Right ventricle myocardium superior (tissue), 1 donor: ENCODE measurements at regions not wholly inside any gene's neighbourhood (a gene's known extent, or its start where the extent isn't known, plus 50 kb on each side); places are given as distances from the start of the nearest gene placed in this dataset.
A peak's percentile ranks its signal among the peaks of the same experiment; 100 is the strongest.

Experiments
- ATAC-seq: fragments of 200-7000 bp; cut with Tn5 transposase; one replicate; pipeline ENCODE4 v1.9.1; 2020; ENCODE audit warnings: mild to moderate bottlenecking; ENCODE audit not compliant: poor library complexity
- DNase-seq: peaks from one replicate; pipeline ENCODE4 v3.0.0-alpha.2; 2020
- intact Hi-C: fragments of 100-400 bp; cut with DNase I; formaldehyde crosslinking; loops from one replicate; pipeline ENCODE4 v1.11.2; 2022
- donor health status: DM: no; HTN: yes; CAD: no; lungs with severe emphysema.

GRCh38 chr9:14031810-14032209 is 282.1 kb downstream of the NFIB start:
- intact Hi-C loops = loop anchor here (10.0 kb wide), 1 partner anchor 283 kb away; the partner anchor contains the start of gene NFIB
- DNase-seq (no peak), ATAC-seq (no peak)

- intact Hi-C loops = loop anchor here (10.0 kb wide), 1 partner anchor 284 kb away; the partner anchor contains the start of gene NFIB
- ATAC-seq (peak; percentile 83), DNase-seq (no peak)
Measured at GRCh38 chr9:14031060-14031414, 282.9 kb downstream of the NFIB start.

- ATAC-seq (peak; percentile 68), DNase-seq (no peak)
- intact Hi-C loops = loop anchor here (10.0 kb wide), 1 partner anchor 284 kb away; the partner anchor contains the start of gene NFIB
Measured at GRCh38 chr9:14030375-14031059, 283.4 kb downstream of the NFIB start.

- no peak for DNase-seq
- intact Hi-C loops = loop anchor here (10.0 kb wide), 1 partner anchor 285 kb away; the partner anchor contains the start of gene NFIB
- ATAC-seq = peak; percentile 9
Measured at GRCh38 chr9:14029806-14030374, 284.1 kb downstream of the NFIB start.

DNA sequence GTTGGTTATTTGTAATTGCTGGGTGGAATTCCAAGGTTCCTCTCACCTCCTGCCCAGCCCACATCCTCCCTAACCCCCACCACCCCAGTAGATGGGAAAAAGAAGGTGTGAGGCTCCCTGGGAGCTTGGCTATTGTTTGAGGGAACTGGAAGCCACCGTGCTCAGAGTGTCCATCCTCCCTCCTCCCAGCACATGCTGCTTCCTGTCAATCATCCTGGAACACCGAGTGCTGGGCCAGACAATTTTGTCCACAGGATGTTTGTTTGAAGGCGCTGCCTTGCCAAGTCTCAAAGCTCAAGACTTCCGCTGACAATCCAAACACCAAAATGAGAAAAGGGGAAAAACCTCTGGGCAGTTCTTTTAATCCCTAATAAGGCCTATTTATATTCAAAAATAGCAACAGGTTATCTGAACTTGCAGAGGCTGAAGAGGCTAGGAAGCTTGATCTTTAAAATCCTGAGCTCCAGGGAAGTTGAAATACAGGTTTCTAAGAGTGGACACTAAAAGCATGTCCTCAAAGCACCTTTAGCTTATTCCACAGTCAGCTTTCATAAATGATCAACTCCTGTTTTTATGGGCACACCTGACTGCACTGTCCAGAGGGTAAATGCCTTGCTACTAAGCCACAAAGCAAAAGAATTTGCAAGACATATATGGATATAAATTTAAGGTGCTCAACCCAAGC is 286.7 kb downstream of the NFIB start:
- peak; percentile 62 for DNase-seq
- intact Hi-C loops = no loop called here
- peak; percentile 80 for ATAC-seq

- DNase-seq (no peak), ATAC-seq (no peak)
- intact Hi-C loops = no loop called here
Measured at GRCh38 chr9:14025741-14026140, 288.2 kb downstream of the NFIB start.

GRCh38 chr9:14023285-14023684 is 290.7 kb downstream of the NFIB start:
- ATAC-seq (no peak), DNase-seq (no peak)
- intact Hi-C loops = no loop called here

DNA sequence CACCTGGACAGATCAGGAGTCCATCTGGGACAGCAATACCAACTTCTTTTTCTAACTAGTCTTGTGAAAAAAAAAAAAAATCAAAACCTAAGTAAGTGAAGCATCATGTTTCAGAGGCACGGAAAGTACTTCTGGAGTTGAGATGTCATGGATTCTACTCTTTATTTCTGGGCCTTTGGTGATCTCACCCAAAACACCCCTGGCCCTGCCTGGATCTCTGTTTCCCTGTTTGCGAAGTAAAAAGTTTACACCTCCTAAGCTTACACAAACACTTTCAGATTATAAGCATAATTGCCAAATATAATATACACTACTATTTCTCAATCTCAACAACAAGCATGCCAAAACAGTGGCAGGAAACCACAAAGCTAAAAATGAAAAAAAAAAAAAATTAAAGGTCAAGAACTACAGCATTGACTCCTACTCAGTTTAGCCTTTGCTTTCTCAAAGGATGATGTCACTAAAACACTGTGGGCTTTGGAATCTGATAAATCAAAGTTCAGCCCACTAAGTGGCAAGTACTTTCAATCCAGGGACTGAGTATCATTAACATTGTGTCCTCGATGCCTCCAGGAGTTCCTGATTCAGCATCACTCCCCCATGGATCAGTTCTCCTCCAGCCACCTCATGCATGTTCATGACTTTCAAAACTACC is 291.9 kb downstream of the NFIB start:
- DNase-seq (no peak), ATAC-seq (no peak)
- intact Hi-C loops = no loop called here

DNA sequence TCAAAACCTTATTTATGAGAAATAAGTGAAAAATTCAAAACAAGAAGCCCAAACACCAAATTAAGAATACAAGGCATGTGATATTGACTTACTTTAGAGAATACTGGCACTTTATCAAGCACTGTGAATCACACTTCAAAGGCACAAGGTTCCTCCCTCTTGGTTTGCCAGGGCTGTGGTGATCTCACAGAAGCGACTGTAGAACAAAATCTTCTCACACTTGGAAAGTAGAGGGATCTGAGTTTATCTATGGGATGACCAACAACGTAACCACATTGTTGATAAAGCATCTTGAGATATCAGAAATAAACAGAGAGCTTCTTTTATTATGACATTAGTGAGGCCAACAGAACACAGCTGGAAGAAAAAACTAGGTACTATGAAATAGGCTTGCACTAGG is 295.9 kb downstream of the NFIB start:
- no peak for DNase-seq
- ATAC-seq = no peak
- intact Hi-C loops = loop anchor here (10.0 kb wide), 1 partner anchor 103 kb away; no protein-coding TSS in a partner anchor

DNA sequence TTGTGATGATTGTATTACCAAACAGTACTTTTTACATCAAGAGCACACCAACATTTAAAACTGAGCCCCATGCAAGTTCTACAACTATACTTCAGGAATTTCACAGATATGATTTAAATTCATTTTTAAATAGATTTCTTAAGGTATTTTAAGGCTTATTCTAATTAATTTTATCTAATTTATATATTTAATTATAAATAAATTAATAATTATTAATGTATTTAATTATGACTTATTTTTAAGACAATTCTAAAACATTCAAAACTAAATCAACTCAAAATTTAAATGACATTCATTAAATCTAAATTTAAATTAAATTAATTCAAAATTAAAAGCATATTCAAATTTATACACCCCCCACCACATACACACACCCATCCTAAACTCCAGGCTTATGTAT is 299.2 kb downstream of the NFIB start:
- intact Hi-C loops = loop anchor here (10.0 kb wide), 1 partner anchor 100 kb away; no protein-coding TSS in a partner anchor
- ATAC-seq (no peak), DNase-seq (no peak)

GRCh38 chr9:14014218-14014617 is 299.7 kb downstream of the NFIB start:
- intact Hi-C loops = loop anchor here (10.0 kb wide), 1 partner anchor 99 kb away; no protein-coding TSS in a partner anchor
- ATAC-seq (peak; percentile 84), DNase-seq (no peak)

- peak; percentile 76 for ATAC-seq
- intact Hi-C loops = loop anchor here (10.0 kb wide), 1 partner anchor 97 kb away; no protein-coding TSS in a partner anchor
- DNase-seq = no peak
Measured at GRCh38 chr9:14011799-14012560, 302.0 kb downstream of the NFIB start.

GRCh38 chr9:14007190-14007769 is 306.7 kb downstream of the NFIB start:
- intact Hi-C loops = no loop called here
- no peak for ATAC-seq
- no peak for DNase-seq

DNA sequence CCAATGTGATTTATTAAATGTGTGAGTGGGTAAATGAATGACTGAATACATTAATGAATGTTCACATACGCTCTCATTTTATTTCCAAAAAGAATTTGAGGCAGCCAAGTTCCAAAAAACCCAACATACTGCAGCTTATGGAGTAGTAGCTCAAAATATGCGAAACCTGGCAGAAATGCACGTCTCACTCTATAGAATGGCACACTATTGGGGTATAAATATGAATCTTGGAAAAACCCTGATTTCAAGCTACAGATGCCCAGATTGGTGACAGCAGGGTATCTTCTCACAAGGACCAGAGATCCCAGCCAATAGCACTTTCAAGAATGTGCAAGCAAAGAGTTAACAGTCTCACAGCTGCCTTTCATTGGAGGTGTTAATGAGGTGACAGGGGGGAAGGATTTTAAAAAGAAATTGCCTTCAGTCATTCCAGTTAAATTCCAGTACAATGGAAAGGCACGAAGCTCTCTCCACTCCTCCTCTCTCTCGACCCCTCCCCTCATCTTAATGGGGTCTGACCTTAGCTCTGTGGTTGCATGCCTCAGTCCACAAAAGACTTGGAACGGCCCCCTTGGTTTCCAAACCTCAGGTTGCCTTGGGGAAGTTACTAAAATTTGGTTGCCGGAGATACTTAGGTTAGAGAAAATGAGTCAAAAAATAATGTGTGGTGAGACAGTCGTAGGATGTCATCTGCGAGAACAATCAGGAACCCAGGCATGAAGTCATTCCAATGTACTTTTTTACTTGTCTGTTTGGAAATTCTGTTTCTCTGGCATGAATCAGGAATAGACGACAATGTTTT is 307.4 kb downstream of the NFIB start:
- ATAC-seq (no peak), DNase-seq (no peak)
- intact Hi-C loops = no loop called here

GRCh38 chr9:14004110-14004509 is 309.8 kb downstream of the NFIB start:
- intact Hi-C loops = no loop called here
- ATAC-seq = no peak
- no peak for DNase-seq

DNA sequence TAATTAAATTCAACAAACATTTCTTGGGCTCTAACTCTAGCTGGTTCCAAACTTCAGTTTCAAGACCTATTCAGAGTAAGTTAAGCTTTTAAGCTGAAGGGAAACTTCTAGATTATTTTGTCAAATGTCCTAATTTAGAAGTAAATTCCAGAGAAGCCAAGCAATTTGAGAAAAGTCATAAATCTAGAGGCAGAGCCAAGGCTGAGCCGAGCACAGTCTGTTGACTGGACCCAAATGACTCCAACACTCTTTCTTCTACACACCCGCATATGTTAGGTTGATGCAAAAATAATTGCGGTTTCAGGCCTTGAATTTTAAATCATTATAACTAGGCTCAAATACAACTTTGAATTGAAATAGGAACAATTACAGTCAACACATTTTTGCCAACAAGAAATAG is 319.7 kb downstream of the NFIB start:
- intact Hi-C loops = no loop called here
- ATAC-seq (no peak), DNase-seq (no peak)

GRCh38 chr9:13993632-13994185 is 320.2 kb downstream of the NFIB start:
- intact Hi-C loops = no loop called here
- DNase-seq (no peak), ATAC-seq (no peak)
